Endodermal cell (in vitro differentiated cells): ENCODE measurements at regions not wholly inside any gene's neighbourhood (a gene's known extent, or its start where the extent isn't known, plus 50 kb on each side); places are given as distances from the start of the nearest gene placed in this dataset.

Source experiments
- DNase-seq: peaks from one replicate; pipeline ENCODE4 v3.0.0-alpha.2; 2017
- H3K27ac ChIP-seq: 2 replicates; pipeline ENCODE4 v1.5.1; 2013; ENCODE audit warnings: mild to moderate bottlenecking, low read depth, low read length, moderate library complexity
- H3K27me3 ChIP-seq: 2 replicates; pipeline ENCODE4 v1.6.1; 2013; ENCODE audit warnings: mild to moderate bottlenecking, low read length, moderate library complexity; ENCODE audit not compliant: insufficient read depth, control insufficient read depth, poor library complexity, severe bottlenecking
- H3K36me3 ChIP-seq: 2 replicates; pipeline ENCODE4 v1.7.0; 2013; ENCODE audit warnings: mild to moderate bottlenecking, low read length, moderate library complexity; ENCODE audit not compliant: control insufficient read depth, insufficient read depth
- H3K4me1 ChIP-seq: one replicate; pipeline ENCODE4 v1.7.0; 2013; ENCODE audit warnings: low read length; ENCODE audit not compliant: control insufficient read depth, insufficient read depth
- H3K4me3 ChIP-seq: 2 replicates; pipeline ENCODE4 v1.5.1; 2013; ENCODE audit warnings: mild to moderate bottlenecking, low read length, moderate library complexity
- H3K9ac ChIP-seq: 2 replicates; pipeline ENCODE4 v1.6.1; 2013; ENCODE audit warnings: mild to moderate bottlenecking, low read length, moderate library complexity; ENCODE audit not compliant: poor library complexity, severe bottlenecking; ENCODE audit errors: extremely low read depth
- H3K9me3 ChIP-seq: 2 replicates; pipeline ENCODE4 v1.6.1; 2013; ENCODE audit warnings: mild to moderate bottlenecking, low read length, moderate library complexity; ENCODE audit not compliant: control insufficient read depth
- H3K27ac Mint-ChIP-seq: 2 replicates; pipeline ENCODE4 v1.8.0; 2020; ENCODE audit warnings: mixed read lengths
- H3K27me3 Mint-ChIP-seq: 2 replicates; pipeline ENCODE4 v1.8.0; 2021; ENCODE audit warnings: mild to moderate bottlenecking, mixed read lengths; ENCODE audit not compliant: insufficient read depth
- H3K36me3 Mint-ChIP-seq: 2 replicates; pipeline ENCODE4 v1.8.0; 2020; ENCODE audit warnings: low read depth, mixed read lengths
- H3K4me1 Mint-ChIP-seq: 2 replicates; pipeline ENCODE4 v1.8.0; 2020; ENCODE audit warnings: mixed read lengths
- H3K4me3 Mint-ChIP-seq: 2 replicates; pipeline ENCODE4 v1.8.0; 2020; ENCODE audit warnings: mild to moderate bottlenecking, moderate library complexity, mixed read lengths
- H3K9me3 Mint-ChIP-seq: 2 replicates; pipeline ENCODE4 v1.8.0; 2020; ENCODE audit warnings: mild to moderate bottlenecking, mixed read lengths
- CTCF ChIP-seq: fragments of 200-600 bp; sonication (generic); conservative IDR thresholded peaks from 2 replicates; pipeline ENCODE4 v1.5.0; 2021; ENCODE audit warnings: antibody characterized with exemption, mild to moderate bottlenecking
- WGBS, 2 experiments: methylation state at CpG; one replicate each; pipeline versions ENCODE4 v1.1.5 to v1.1.7; 2013; ENCODE audit warnings: missing lambda C conversion rate in 2 of 2, mixed read lengths in 1 of 2; ENCODE audit not compliant: insufficient coverage in 1 of 2, insufficient read length in 1 of 2; 5-methylcytosine and 5-hydroxymethylcytosine counted together

GRCh38 chr13:80706164-80706471 is 365.2 kb upstream of the SPRY2 start:
- Mint-ChIP-seq H3K27ac (no peak overlapping the region), H3K4me1 (peaks cover 5% of the 10 kb centered on the region), H3K4me3 (no peak overlapping the region), H3K9me3 (peaks cover 25% of the 10 kb centered on the region), H3K36me3 (peaks cover 5% of the 10 kb centered on the region), H3K27me3 (no peaks in the 10 kb centered on the region)
- Histone ChIP-seq H3K27me3 (no peaks in the 10 kb centered on the region), H3K27ac (no peak overlapping the region), H3K4me1 (no peaks in the 10 kb centered on the region), H3K4me3 (no peak overlapping the region), H3K9ac (no peak overlapping the region), H3K9me3 (no peaks in the 10 kb centered on the region), H3K36me3 (no peaks in the 10 kb centered on the region)
- no peak for DNase-seq
- no peak for TF ChIP-seq CTCF
- WGBS, 2 experiments, result 84 to 100% methylated on average over 1 to 7 of the region's 10 CpGs

- H3K9me3 Mint-ChIP-seq, result peaks cover 27% of the 10 kb centered on the region
- H3K36me3 Mint-ChIP-seq, result peaks cover 5% of the 10 kb centered on the region
- H3K4me1 ChIP-seq, result no peaks in the 10 kb centered on the region
- H3K27ac ChIP-seq, result no peak overlapping the region
- H3K27ac Mint-ChIP-seq, result no peak overlapping the region
- no peaks in the 10 kb centered on the region for H3K27me3 ChIP-seq
- no peaks in the 10 kb centered on the region for H3K27me3 Mint-ChIP-seq
- WGBS, 2 experiments, result 95 to 100% methylated on average over 2 to 19 of the region's 30 CpGs
- no peak overlapping the region for H3K9ac ChIP-seq
- TF ChIP-seq CTCF, result no peak
- DNase-seq, result no peak
- H3K4me3 Mint-ChIP-seq, result no peak overlapping the region
- H3K36me3 ChIP-seq, result no peaks in the 10 kb centered on the region
- no peaks in the 10 kb centered on the region for H3K9me3 ChIP-seq
- H3K4me1 Mint-ChIP-seq, result no peaks in the 10 kb centered on the region
- no peak overlapping the region for H3K4me3 ChIP-seq
These were observed 364.6 kb upstream of the SPRY2 start for GRCh38 chr13:80705371-80706163.

GRCh38 chr13:80704369-80704768 is 363.4 kb upstream of the SPRY2 start:
- H3K27ac ChIP-seq, result no peak overlapping the region
- no peaks in the 10 kb centered on the region for H3K9me3 ChIP-seq
- H3K4me1 ChIP-seq, result no peaks in the 10 kb centered on the region
- DNase-seq, result no peak
- no peaks in the 10 kb centered on the region for H3K36me3 ChIP-seq
- H3K9ac ChIP-seq, result no peak overlapping the region
- 92 to 100% methylated on average over 1 to 19 of the region's 20 CpGs for WGBS, 2 experiments
- no peaks in the 10 kb centered on the region for H3K27me3 ChIP-seq
- no peaks in the 10 kb centered on the region for H3K27me3 Mint-ChIP-seq
- H3K9me3 Mint-ChIP-seq, result peaks cover 39% of the 10 kb centered on the region
- H3K27ac Mint-ChIP-seq, result no peak overlapping the region
- H3K4me3 Mint-ChIP-seq, result no peak overlapping the region
- peaks cover 5% of the 10 kb centered on the region for H3K36me3 Mint-ChIP-seq
- TF ChIP-seq CTCF, result no peak
- H3K4me3 ChIP-seq, result no peak overlapping the region
- H3K4me1 Mint-ChIP-seq, result no peaks in the 10 kb centered on the region
